Endothelial cell of umbilical vein (primary cell): ENCODE measurements at regions not wholly inside any gene's neighbourhood (a gene's known extent, or its start where the extent isn't known, plus 50 kb on each side); places are given as distances from the start of the nearest gene placed in this dataset.

ENCODE experiments used
- BruUV-seq: library from RNA; stranded (reverse); fragments of 400-500 nt; replicated peaks from 2 replicates; lab custom pipeline; 2021; lab: Mats Ljungman, UMichigan
- CTCF ChIA-PET: fragments of 300-600, 350-600 bp; sonication (Branson Sonifier 250); formaldehyde crosslinking; loops from one replicate; lab custom pipeline; 2021; ENCODE audit warnings: antibody characterized with exemption, inconsistent platforms; lab: Charles Lee
- POLR2A ChIA-PET: fragments of 300-600, 350-600 bp; sonication (Branson Sonifier 250); formaldehyde crosslinking; loops from one replicate; lab custom pipeline; 2021; ENCODE audit warnings: antibody characterized with exemption, inconsistent platforms; lab: Charles Lee
- DNase-seq: peaks from one replicate; pipeline ENCODE4 v3.0.0-alpha.2; 2011; ENCODE audit warnings: low read depth, low spot score
- FAIRE-seq: peaks from 2 replicates; lab custom pipeline; 2011; peaks lifted over from hg19 to GRCh38; lab: Jason Lieb, UNC
- H2AFZ ChIP-seq: 2 replicates; pipeline ENCODE4 v1.6.0; 2012; ENCODE audit warnings: low read depth, low read length, control low read depth, inconsistent platforms
- H3K27ac ChIP-seq: 2 replicates; pipeline ENCODE4 v1.5.1; 2011; ENCODE audit warnings: low read depth, mild to moderate bottlenecking, control low read depth, low read length, moderate library complexity; ENCODE audit not compliant: insufficient read depth
- H3K27me3 ChIP-seq, 2 experiments: 2 replicates each; pipeline versions ENCODE4 v1.6.0 to v1.6.1; 2011; ENCODE audit warnings: low read length in 2 of 2, mixed read lengths in 1 of 2; ENCODE audit not compliant: control insufficient read depth in 2 of 2, insufficient read depth in 2 of 2
- H3K36me3 ChIP-seq, 2 experiments: 2 replicates in 1 of 2; 3 replicates in 1 of 2; pipeline ENCODE4 v1.5.1; 2011; ENCODE audit warnings: low read length in 2 of 2, mild to moderate bottlenecking in 1 of 2, moderate library complexity in 1 of 2; ENCODE audit not compliant: control insufficient read depth in 2 of 2, insufficient read depth in 2 of 2; ENCODE audit errors: extremely low read depth in 1 of 2
- H3K4me1 ChIP-seq: 3 replicates; pipeline ENCODE4 v1.5.1; 2011; ENCODE audit warnings: mild to moderate bottlenecking, low read length; ENCODE audit not compliant: control insufficient read depth, insufficient read depth; ENCODE audit errors: extremely low read depth
- H3K4me2 ChIP-seq: 2 replicates; pipeline ENCODE4 v1.6.1; 2011; ENCODE audit warnings: low read length, control low read depth, mixed read lengths; ENCODE audit not compliant: insufficient read depth
- H3K4me3 ChIP-seq, 3 experiments: fragments of 200-600 bp in 1 of 3; sonication (generic), shearing (Covaris generic) in 1 of 3; replicated peaks in 1 of 3; 2 replicates each; pipeline ENCODE4 v1.5.1; 2011 to 2016; ENCODE audit warnings: control low read depth in 3 of 3, low read length in 3 of 3, mild to moderate bottlenecking in 2 of 3, inconsistent platforms in 1 of 3, low read depth in 1 of 3, moderate library complexity in 1 of 3; ENCODE audit not compliant: insufficient read depth in 1 of 3
- H3K79me2 ChIP-seq: 2 replicates; pipeline ENCODE4 v1.6.0; 2012; ENCODE audit warnings: low read length, inconsistent platforms; ENCODE audit not compliant: control insufficient read depth, insufficient read depth
- H3K9ac ChIP-seq: replicated peaks from 2 replicates; pipeline ENCODE3; 2011; ENCODE audit warnings: low read length, control low read depth; ENCODE audit not compliant: insufficient read depth; ENCODE audit errors: extremely low read depth
- H3K9me1 ChIP-seq: replicated peaks from 3 replicates; pipeline ENCODE4 v1.6.0; 2011; ENCODE audit warnings: mild to moderate bottlenecking, low read length; ENCODE audit not compliant: control insufficient read depth, insufficient read depth; ENCODE audit errors: extremely low read depth
- H3K9me3 ChIP-seq: replicated peaks from 2 replicates; pipeline ENCODE4 v1.5.1; 2012; ENCODE audit warnings: low read length, inconsistent platforms; ENCODE audit not compliant: control insufficient read depth, insufficient read depth
- H4K20me1 ChIP-seq: replicated peaks from 2 replicates; pipeline ENCODE3; 2011; ENCODE audit warnings: mild to moderate bottlenecking, low read length; ENCODE audit not compliant: control insufficient read depth, insufficient read depth; ENCODE audit errors: extremely low read depth
- EZH2 ChIP-seq: IDR thresholded peaks from 2 replicates; pipeline ENCODE4 v1.6.1; 2012; ENCODE audit warnings: borderline replicate concordance, low read depth, mild to moderate bottlenecking, moderate library complexity, low read length, inconsistent platforms; ENCODE audit not compliant: severe bottlenecking
- FOS ChIP-seq: IDR thresholded peaks from 2 replicates; pipeline ENCODE4 v1.6.1; 2011; ENCODE audit warnings: mild to moderate bottlenecking, low read length, moderate library complexity, borderline replicate concordance; ENCODE audit not compliant: insufficient read depth
- GATA2 ChIP-seq: IDR thresholded peaks from 2 replicates; pipeline ENCODE4 v1.7.0; 2011; ENCODE audit warnings: low read depth, mild to moderate bottlenecking, moderate library complexity, mixed read lengths, low read length; ENCODE audit not compliant: insufficient read length, insufficient read depth
- JUN ChIP-seq: IDR thresholded peaks from 2 replicates; pipeline ENCODE4 v1.6.1; 2011; ENCODE audit warnings: borderline replicate concordance, low read depth; ENCODE audit not compliant: insufficient read length, insufficient read depth
- MAX ChIP-seq: IDR thresholded peaks from 2 replicates; pipeline ENCODE4 v1.6.1; 2011; ENCODE audit not compliant: insufficient read depth, insufficient read length
- MYC ChIP-seq: IDR thresholded peaks from one replicate; pipeline ENCODE4 v1.6.1; 2011; ENCODE audit warnings: mild to moderate bottlenecking, low read depth, low read length
- POLR2A ChIP-seq: IDR thresholded peaks from 2 replicates; pipeline ENCODE4 v1.6.1; 2012; ENCODE audit warnings: low read depth, mild to moderate bottlenecking, control low read depth, low read length
- POLR2AphosphoS5 ChIP-seq: IDR thresholded peaks from 2 replicates; pipeline ENCODE4 v1.6.1; 2012; ENCODE audit warnings: low read depth, mild to moderate bottlenecking, control low read depth, low read length, moderate library complexity; ENCODE audit not compliant: insufficient read depth
- dilution Hi-C: fragments of 300-500 bp; cut with MboI; formaldehyde crosslinking; loops from one replicate; pipeline ENCODE4 v1.15.0; 2019; ENCODE audit warnings: low sequenced_read_pairs; ENCODE audit not compliant: extremely low pct_ligation_motif_present
- intact Hi-C: fragments of 100-400 bp; cut with micrococcal nuclease; formaldehyde crosslinking; loops from one replicate; pipeline ENCODE4 v1.10.0; 2022
- TF ChIP-seq, protein P1 (sequence below), 2 donors: IDR thresholded peaks; 1 replicate in 1 of 2; 2 replicates in 1 of 2; pipeline ENCODE4 v1.5.1; 2011; ENCODE audit warnings: low read length in 2 of 2, mild to moderate bottlenecking in 2 of 2, moderate library complexity in 2 of 2, control low read depth in 1 of 2, inconsistent platforms in 1 of 2, low read depth in 1 of 2; ENCODE audit not compliant: insufficient read depth in 1 of 2; ENCODE audit errors: extremely low read depth in 1 of 2

GRCh38 chr1:209395169-209395568 is 188.3 kb upstream of the CAMK1G start:
- DNase-seq (no peak), FAIRE-seq (no peak)
- Histone ChIP-seq H3K27ac (no peak overlapping the region), H3K4me2 (no peak overlapping the region), H3K4me3 (no peak overlapping the region), H3K9me1 (no peaks in the 10 kb centered on the region), H3K36me3 (no peaks in the 10 kb centered on the region), H2AFZ (no peak overlapping the region), H4K20me1 (no peaks in the 10 kb centered on the region), H3K4me1 (no peaks in the 10 kb centered on the region), H3K9me3 (no peaks in the 10 kb centered on the region), H3K79me2 (no peaks in the 10 kb centered on the region), H3K27me3 (no peaks in the 10 kb centered on the region), H3K9ac (no peak overlapping the region)
- ChIA-PET POLR2A (interaction anchor here (0.7 kb wide), 1 partner anchor 223 kb away, joined by 5 read pairs; no protein-coding TSS in a partner anchor), CTCF (no interaction called here)
- TF ChIP-seq, protein P1, sequence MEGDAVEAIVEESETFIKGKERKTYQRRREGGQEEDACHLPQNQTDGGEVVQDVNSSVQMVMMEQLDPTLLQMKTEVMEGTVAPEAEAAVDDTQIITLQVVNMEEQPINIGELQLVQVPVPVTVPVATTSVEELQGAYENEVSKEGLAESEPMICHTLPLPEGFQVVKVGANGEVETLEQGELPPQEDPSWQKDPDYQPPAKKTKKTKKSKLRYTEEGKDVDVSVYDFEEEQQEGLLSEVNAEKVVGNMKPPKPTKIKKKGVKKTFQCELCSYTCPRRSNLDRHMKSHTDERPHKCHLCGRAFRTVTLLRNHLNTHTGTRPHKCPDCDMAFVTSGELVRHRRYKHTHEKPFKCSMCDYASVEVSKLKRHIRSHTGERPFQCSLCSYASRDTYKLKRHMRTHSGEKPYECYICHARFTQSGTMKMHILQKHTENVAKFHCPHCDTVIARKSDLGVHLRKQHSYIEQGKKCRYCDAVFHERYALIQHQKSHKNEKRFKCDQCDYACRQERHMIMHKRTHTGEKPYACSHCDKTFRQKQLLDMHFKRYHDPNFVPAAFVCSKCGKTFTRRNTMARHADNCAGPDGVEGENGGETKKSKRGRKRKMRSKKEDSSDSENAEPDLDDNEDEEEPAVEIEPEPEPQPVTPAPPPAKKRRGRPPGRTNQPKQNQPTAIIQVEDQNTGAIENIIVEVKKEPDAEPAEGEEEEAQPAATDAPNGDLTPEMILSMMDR (IDR thresholded peaks at IDR 0.05; ENCODE audit: extremely low read depth in 1 of 2, insufficient read depth in 1 of 2, low read depth in 1 of 2, low read length in 2 of 2): no peak
- no peak for TF ChIP-seq POLR2AphosphoS5
- no peak for TF ChIP-seq JUN
- no peak for TF ChIP-seq POLR2A
- TF ChIP-seq GATA2: no peak
- no peak for TF ChIP-seq FOS
- no peak for TF ChIP-seq MYC
- no peak for TF ChIP-seq EZH2
- no peak for TF ChIP-seq MAX
- intact Hi-C loops (no loop called here), dilution Hi-C loops (no loop called here)
- BruUV-seq: no TSS peak
